Loucy (cell line): ENCODE measurements at regions not wholly inside any gene's neighbourhood (a gene's known extent, or its start where the extent isn't known, plus 50 kb on each side); places are given as distances from the start of the nearest gene placed in this dataset.

ENCODE experiments used
- EZH2phosphoT487 ChIP-seq: fragments of 200-600 bp; IDR thresholded peaks from 2 replicates; pipeline ENCODE4 v1.6.1; 2018; ENCODE audit warnings: antibody characterized with exemption, mild to moderate bottlenecking, moderate library complexity, borderline replicate concordance
- TF ChIP-seq, protein P1 (sequence below): fragments of 200-600 bp; sonication (generic); conservative IDR thresholded peaks from 2 replicates; pipeline ENCODE4 v1.5.1; 2014; ENCODE audit warnings: mild to moderate bottlenecking, antibody characterized with exemption, low read length

DNA sequence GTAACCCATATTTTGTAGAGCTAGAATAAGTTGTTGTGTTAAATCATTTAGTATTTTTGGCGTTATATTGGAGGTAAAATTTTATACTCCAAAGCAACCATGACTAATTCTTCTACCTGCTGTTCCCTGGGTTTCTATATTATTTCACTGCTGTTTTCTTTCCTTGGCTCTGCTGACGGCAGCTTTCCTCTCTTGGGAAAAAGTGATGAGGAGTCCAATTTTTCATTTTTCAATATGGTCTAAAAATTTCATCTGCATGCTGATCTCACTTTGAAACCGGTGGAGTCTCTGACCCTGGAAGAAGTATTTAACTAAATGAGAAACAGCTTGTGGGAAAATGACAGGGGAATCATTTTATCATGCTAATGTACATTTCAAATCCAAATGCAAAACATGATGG lies 110.2 kb downstream of the IFI44 start:
- TF ChIP-seq, protein P1, sequence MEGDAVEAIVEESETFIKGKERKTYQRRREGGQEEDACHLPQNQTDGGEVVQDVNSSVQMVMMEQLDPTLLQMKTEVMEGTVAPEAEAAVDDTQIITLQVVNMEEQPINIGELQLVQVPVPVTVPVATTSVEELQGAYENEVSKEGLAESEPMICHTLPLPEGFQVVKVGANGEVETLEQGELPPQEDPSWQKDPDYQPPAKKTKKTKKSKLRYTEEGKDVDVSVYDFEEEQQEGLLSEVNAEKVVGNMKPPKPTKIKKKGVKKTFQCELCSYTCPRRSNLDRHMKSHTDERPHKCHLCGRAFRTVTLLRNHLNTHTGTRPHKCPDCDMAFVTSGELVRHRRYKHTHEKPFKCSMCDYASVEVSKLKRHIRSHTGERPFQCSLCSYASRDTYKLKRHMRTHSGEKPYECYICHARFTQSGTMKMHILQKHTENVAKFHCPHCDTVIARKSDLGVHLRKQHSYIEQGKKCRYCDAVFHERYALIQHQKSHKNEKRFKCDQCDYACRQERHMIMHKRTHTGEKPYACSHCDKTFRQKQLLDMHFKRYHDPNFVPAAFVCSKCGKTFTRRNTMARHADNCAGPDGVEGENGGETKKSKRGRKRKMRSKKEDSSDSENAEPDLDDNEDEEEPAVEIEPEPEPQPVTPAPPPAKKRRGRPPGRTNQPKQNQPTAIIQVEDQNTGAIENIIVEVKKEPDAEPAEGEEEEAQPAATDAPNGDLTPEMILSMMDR = no peak
- TF ChIP-seq EZH2phosphoT487 = no peak
